Activated T-helper 1 cell treated with anti-CD3 and anti-CD28 coated beads, Interleukin-12 subunit alpha, Interleukin-12 subunit beta, Interleukin-2, Interleukin-4 antibody, amounts not matched to agents 30 ng/mL and 10 ng/mL and 1 ng/mL, durations not matched to agents 14 hours and 24 hours and 36 hours (primary cell): ENCODE measurements at regions not wholly inside any gene's neighbourhood (a gene's known extent, or its start where the extent isn't known, plus 50 kb on each side); places are given as distances from the start of the nearest gene placed in this dataset.
"Not testable (repeated sequence)": the region's sequence is repeated elsewhere in the genome, so short reads cannot be mapped to it uniquely, and the experiment has no call there.

ENCODE experiments used
- DNase-seq: peaks from one replicate; pipeline ENCODE4 v3.0.0; 2021; ENCODE audit warnings: low spot score
- H3K27ac Mint-ChIP-seq: one replicate; pipeline ENCODE4 v1.8.0; 2021; ENCODE audit warnings: mild to moderate bottlenecking, mixed read lengths
- H3K27me3 Mint-ChIP-seq: one replicate; pipeline ENCODE4 v1.8.0; 2022; ENCODE audit warnings: mild to moderate bottlenecking, moderate library complexity, mixed read lengths; ENCODE audit not compliant: insufficient read depth
- H3K36me3 Mint-ChIP-seq: one replicate; pipeline ENCODE4 v1.8.0; 2021; ENCODE audit warnings: low read depth, mixed read lengths
- H3K4me1 Mint-ChIP-seq: one replicate; pipeline ENCODE4 v1.8.0; 2021; ENCODE audit warnings: low read depth, mixed read lengths
- H3K4me3 Mint-ChIP-seq: one replicate; pipeline ENCODE4 v1.8.0; 2021; ENCODE audit warnings: mild to moderate bottlenecking, moderate library complexity, mixed read lengths
- H3K9me3 Mint-ChIP-seq: one replicate; pipeline ENCODE4 v1.8.0; 2021; ENCODE audit warnings: mixed read lengths
- intact Hi-C: fragments of 100-400 bp; cut with micrococcal nuclease; formaldehyde crosslinking; loops from one replicate; pipeline ENCODE4 v1.15.1; 2024

DNA sequence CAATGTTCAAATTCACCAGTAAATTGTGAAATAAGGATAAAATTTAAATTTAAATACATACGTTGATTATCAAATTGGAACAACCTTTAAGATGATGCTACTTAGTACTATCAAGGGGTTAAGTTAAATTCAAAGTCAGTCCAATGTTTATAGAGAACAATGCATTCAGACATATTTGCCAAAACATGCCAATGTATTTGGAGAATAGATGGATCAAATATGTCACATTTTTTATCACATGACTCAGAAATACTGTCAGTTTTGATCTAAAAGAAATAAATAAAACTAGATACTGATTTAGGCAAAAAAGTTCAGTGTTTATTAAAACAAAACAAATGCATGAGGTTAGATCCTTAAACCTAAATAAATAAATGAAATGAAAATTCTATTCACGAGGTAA lies 281.2 kb downstream of the SLITRK5 start:
- H3K27me3 Mint-ChIP-seq = no peaks in the 10 kb centered on the region
- H3K9me3 Mint-ChIP-seq = no peaks in the 10 kb centered on the region
- H3K4me3 Mint-ChIP-seq = no peak overlapping the region
- no peak overlapping the region for H3K27ac Mint-ChIP-seq
- no peak for DNase-seq
- no peaks in the 10 kb centered on the region for H3K4me1 Mint-ChIP-seq
- no peaks in the 10 kb centered on the region for H3K36me3 Mint-ChIP-seq
- intact Hi-C loops = no loop called here

DNA sequence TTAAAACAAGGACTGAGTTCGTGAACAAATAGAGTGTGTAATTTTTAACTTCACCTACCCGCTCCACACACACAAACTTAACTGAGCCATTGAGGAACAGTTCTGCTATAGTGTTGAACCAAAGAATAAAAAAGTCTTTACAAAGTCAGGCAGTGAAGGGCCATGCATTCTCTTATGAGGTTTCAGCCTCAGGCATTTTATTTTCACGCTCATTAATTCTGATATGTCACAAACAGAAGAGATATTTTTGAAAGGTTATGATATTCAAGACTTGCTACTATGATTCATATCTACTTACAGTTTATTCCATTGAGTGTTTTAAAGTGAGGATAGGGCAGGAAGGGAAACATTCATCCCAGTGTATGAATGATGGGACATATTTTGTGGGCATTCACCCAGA lies 282.2 kb downstream of the SLITRK5 start:
- no peak overlapping the region for H3K27ac Mint-ChIP-seq
- H3K36me3 Mint-ChIP-seq = no peaks in the 10 kb centered on the region
- no peaks in the 10 kb centered on the region for H3K27me3 Mint-ChIP-seq
- no peak for DNase-seq
- no peak overlapping the region for H3K4me3 Mint-ChIP-seq
- H3K9me3 Mint-ChIP-seq = no peaks in the 10 kb centered on the region
- intact Hi-C loops = no loop called here
- H3K4me1 Mint-ChIP-seq = no peaks in the 10 kb centered on the region

DNA sequence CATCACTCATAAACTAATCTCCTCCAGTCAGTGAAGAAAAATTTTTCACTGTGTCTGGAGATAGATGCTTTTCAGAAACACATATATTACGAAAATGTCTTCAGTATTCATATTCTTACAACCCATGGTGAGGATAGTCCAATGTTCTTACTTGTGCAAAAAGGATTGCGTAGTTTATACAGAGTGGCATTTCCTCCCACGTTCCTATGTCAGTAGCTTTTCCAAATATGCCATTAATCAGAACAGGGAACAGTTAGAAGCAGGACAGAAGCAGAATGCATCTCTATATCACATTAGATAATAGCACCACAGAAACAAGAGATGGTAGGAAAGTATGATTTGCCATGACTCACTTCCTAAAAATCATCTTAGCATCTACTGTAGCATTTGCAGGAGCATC lies 282.9 kb downstream of the SLITRK5 start:
- intact Hi-C loops = no loop called here

DNA sequence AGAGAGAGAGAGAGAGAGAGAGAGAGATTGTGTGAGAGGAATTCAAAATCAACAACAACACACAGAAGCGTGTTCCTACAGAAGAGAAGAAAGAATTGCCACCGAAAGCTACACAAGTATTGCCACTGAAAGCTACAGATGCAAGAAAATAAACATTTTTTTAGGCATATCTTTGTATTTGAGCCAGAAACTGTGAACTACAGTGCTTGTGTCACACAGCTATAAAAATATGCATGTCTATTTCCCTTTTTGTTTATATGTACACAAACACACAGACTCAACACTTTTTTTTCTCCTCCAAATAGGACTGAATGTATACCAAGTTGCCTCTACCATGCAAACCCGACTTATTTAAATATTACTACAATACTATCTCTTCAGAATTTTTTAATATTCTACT lies 290.4 kb downstream of the SLITRK5 start:
- no peak for DNase-seq
- no peaks in the 10 kb centered on the region for H3K4me1 Mint-ChIP-seq
- intact Hi-C loops = no loop called here
- H3K36me3 Mint-ChIP-seq = no peaks in the 10 kb centered on the region
- no peak overlapping the region for H3K4me3 Mint-ChIP-seq
- no peaks in the 10 kb centered on the region for H3K27me3 Mint-ChIP-seq
- H3K27ac Mint-ChIP-seq = no peak overlapping the region
- H3K9me3 Mint-ChIP-seq = no peaks in the 10 kb centered on the region

More for the DNA sequence above, 282.9 kb downstream of the SLITRK5 start:
- H3K36me3 Mint-ChIP-seq = no peaks in the 10 kb centered on the region
- no peaks in the 10 kb centered on the region for H3K4me1 Mint-ChIP-seq
- H3K27ac Mint-ChIP-seq = no peak overlapping the region
- H3K9me3 Mint-ChIP-seq = no peaks in the 10 kb centered on the region
- no peak for DNase-seq
- no peaks in the 10 kb centered on the region for H3K27me3 Mint-ChIP-seq
- no peak overlapping the region for H3K4me3 Mint-ChIP-seq

DNA sequence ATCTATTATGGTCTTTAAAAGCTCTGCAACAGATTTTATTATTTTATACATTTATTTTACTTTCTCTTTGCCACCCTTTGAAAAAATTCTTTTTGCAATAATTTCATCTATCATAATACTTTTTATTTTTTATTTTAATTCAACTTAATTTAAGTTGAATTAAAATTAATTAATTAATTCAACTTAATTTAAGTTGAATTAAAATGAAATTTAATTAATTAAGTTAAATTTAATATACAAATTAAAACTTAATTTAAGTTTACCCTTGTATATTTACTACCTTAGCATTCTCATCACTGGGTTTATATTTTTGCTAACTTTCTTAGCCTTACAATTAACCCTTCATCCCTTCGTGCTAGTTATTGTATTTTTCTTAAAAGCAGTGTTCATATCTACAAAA lies 301.4 kb downstream of the SLITRK5 start:
- H3K9me3 Mint-ChIP-seq = no peaks in the 10 kb centered on the region
- no peaks in the 10 kb centered on the region for H3K27me3 Mint-ChIP-seq
- H3K36me3 Mint-ChIP-seq = no peaks in the 10 kb centered on the region
- H3K4me3 Mint-ChIP-seq = no peak overlapping the region
- intact Hi-C loops = no loop called here
- H3K4me1 Mint-ChIP-seq = no peaks in the 10 kb centered on the region
- no peak overlapping the region for H3K27ac Mint-ChIP-seq
- DNase-seq = no peak

DNA sequence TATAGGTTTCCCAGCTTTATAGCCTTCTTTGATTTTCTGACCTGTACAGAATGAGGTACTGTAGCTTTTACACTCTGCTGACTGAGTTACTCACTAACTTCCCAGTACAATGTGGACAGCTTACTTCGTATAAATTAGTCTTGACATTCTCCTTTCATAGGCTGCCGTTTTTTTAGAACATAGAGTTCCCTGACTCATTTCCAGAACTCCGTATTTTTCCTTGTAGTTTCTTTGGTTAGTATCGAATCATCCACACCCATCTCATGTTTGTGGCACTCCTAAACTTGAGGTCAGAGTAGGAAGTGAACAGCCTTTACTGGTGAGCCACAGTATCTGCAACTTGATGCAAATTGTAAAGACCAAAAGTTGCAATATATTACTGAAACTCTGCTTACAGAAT lies 303.9 kb downstream of the SLITRK5 start:
- no peak overlapping the region for H3K4me3 Mint-ChIP-seq

DNA sequence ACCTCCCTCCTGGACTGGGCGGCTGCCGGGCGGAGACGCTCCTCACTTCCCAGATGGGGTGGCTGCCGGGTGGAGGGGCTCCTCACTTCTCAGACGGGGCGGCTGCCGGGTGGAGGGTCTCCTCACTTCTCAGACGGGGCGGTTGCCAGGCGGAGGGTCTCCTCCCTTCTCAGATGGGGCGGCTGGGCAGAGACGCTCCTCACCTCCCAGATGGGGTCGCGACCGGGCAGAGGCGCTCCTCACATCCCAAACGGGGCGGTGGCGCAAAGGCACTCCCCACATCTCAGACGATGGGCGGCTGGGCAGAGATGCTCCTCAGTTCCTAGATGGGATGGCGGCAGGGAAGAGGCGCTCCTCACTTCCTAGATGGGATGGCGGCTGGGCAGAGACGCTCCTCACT lies 305.5 kb downstream of the SLITRK5 start:
- DNase-seq, H3K27ac Mint-ChIP-seq, H3K36me3 Mint-ChIP-seq, H3K9me3 Mint-ChIP-seq, intact Hi-C loops, H3K4me3 Mint-ChIP-seq, H3K4me1 Mint-ChIP-seq, H3K27me3 Mint-ChIP-seq: not testable (repeated sequence)

More for the DNA sequence above, 303.9 kb downstream of the SLITRK5 start:
- intact Hi-C loops = no loop called here
- no peak for DNase-seq
- Mint-ChIP-seq H3K9me3 (no peaks in the 10 kb centered on the region), H3K36me3 (no peaks in the 10 kb centered on the region), H3K4me1 (no peaks in the 10 kb centered on the region), H3K27ac (no peak overlapping the region), H3K27me3 (no peaks in the 10 kb centered on the region)

DNA sequence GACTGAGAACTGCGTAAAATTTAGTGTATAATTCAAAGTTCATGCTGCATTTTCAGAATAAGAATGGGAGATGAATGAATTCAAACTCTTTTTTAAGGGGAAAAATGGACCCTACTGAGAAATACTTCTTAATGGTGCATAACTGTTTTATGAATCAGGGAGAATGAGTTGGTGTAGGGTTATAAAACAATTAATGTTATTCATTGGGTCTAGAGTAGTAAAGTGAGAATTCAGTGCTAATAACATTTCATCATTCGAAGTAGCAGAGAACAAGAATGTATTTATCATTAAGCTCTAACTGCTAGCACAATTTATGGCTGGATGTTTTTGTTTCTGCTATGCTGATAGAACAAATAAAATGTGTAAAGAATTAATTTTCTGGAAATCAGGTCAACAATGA lies 310.2 kb downstream of the SLITRK5 start:
- Mint-ChIP-seq H3K27ac (no peak overlapping the region), H3K9me3 (no peaks in the 10 kb centered on the region), H3K36me3 (no peaks in the 10 kb centered on the region), H3K27me3 (no peaks in the 10 kb centered on the region), H3K4me1 (no peaks in the 10 kb centered on the region), H3K4me3 (no peak overlapping the region)
- intact Hi-C loops = no loop called here
- no peak for DNase-seq

DNA sequence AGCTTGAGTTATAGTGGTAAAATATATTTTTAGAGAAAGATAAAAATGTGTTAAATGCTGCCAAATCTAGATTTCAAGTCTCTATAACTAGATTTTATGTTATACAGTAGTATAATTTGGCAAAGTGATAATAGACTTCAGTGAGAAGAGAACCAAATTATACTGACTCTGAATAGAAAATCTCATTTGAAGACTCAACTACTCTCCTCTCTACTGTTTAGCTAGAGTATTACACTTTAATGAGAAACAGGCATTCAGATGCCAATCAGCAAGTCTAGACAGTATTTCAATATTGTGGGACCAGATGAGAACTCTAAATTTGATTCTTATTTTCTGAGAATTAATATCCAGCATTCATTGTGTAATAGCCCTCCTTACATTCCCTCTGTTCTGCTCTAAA lies 311.2 kb downstream of the SLITRK5 start:
- Mint-ChIP-seq H3K27ac (no peak overlapping the region), H3K4me3 (no peak overlapping the region), H3K4me1 (no peaks in the 10 kb centered on the region), H3K36me3 (no peaks in the 10 kb centered on the region), H3K27me3 (no peaks in the 10 kb centered on the region), H3K9me3 (no peaks in the 10 kb centered on the region)
- DNase-seq = no peak
- intact Hi-C loops = no loop called here

DNA sequence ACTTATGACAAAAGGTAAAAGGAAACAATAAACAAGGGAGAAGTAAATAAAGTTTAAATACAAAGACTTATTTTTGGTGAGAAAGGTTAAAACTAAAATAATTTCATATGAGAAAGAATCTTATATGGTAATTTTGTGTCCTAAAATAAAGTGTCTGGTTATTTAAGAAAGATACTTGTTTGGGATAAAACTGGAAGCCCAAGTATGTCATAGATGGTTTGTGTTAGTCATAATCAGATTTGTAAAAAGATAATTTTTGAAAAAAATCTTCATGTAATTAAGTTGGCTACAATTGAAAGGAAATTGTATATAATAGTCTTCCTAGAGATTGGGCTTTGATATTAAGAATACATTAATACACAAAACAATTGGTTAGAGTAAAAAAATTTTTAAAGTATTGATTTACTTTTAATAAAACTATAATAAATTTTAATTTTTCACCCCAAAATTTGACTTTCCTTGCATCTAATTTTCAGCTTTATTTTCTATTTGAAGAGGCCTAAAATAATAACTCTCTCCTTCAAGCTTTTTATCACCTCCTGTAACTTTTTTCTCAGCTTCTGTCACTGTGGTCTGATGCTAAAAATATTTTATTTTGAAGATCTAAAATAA lies 315.6 kb downstream of the SLITRK5 start:
- intact Hi-C loops = no loop called here
- H3K4me3 Mint-ChIP-seq = no peak overlapping the region
- no peaks in the 10 kb centered on the region for H3K9me3 Mint-ChIP-seq
- H3K27me3 Mint-ChIP-seq = no peaks in the 10 kb centered on the region
- H3K4me1 Mint-ChIP-seq = no peaks in the 10 kb centered on the region
- DNase-seq = no peak
- H3K36me3 Mint-ChIP-seq = no peaks in the 10 kb centered on the region
- H3K27ac Mint-ChIP-seq = no peak overlapping the region

DNA sequence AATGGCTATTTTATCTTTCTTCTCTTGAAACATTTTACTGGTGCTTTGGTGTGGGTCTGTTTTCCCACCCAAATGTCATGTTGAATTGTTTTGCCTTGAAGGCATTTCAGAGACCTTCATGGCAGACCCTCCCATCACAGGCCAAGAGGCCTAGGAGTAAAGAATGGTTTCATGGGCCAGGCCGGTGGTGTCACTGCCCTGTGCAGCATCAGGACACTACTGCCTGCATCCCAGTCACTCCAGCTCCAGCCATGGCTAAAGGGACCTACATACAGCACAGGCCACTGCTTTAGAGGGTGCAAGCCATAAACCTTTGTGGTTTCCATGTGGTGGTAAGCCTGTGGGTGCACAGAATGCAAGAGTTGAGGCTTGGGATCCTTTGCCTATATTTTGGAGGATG lies 326.9 kb downstream of the SLITRK5 start:
- Mint-ChIP-seq H3K4me1 (no peaks in the 10 kb centered on the region), H3K36me3 (no peaks in the 10 kb centered on the region), H3K9me3 (no peaks in the 10 kb centered on the region), H3K27ac (no peak overlapping the region), H3K4me3 (no peak overlapping the region), H3K27me3 (no peaks in the 10 kb centered on the region)
- intact Hi-C loops = no loop called here
- DNase-seq = no peak

DNA sequence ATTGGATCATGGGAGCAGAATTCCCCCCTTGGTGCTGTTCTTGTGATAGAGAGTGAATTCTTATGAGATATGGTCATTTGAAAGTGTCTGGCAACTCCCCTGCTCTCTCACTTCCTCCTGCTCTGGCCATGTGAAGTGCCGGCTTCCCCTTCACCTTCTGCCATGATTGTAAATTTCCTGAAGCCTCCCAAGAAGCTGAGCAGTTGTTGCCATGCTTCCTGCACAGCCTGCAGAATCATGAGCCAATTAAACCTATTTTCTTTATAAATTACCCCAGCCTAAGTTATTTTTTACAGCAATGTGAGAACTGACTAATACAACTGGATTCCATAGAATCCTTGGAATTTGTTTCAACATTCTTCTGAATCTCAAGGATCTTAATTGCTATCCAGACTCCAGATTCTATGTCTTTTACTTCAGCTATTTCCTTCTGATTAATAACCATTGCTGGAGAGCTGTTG lies 328.1 kb downstream of the SLITRK5 start:
- H3K9me3 Mint-ChIP-seq = no peaks in the 10 kb centered on the region
- DNase-seq = no peak
- no peaks in the 10 kb centered on the region for H3K4me1 Mint-ChIP-seq
- intact Hi-C loops = no loop called here
- H3K27ac Mint-ChIP-seq = no peak overlapping the region
- no peaks in the 10 kb centered on the region for H3K36me3 Mint-ChIP-seq
- H3K4me3 Mint-ChIP-seq = no peak overlapping the region
- H3K27me3 Mint-ChIP-seq = no peaks in the 10 kb centered on the region

DNA sequence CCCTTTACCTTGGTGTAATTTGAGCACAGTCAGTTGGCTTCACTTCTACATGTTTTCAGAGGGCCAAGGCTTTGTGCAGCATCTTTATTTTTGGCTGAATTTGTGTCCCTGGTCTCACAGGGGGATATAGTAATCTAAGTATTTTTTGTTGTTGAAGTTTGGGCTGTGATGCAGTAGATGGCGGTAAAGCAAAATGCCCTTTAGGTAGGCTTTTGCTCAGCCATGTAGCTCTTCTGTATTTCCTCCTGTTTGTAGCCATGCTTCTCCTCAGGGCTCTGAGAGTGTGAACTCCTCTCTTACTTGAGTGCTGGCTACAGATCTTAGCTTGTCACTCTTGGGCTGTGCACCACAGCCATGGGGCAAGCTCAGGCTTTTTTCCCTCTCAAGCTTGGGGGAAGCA lies 328.6 kb downstream of the SLITRK5 start:
- Mint-ChIP-seq H3K27me3 (no peaks in the 10 kb centered on the region), H3K27ac (no peak overlapping the region), H3K4me1 (no peaks in the 10 kb centered on the region), H3K9me3 (no peaks in the 10 kb centered on the region), H3K36me3 (no peaks in the 10 kb centered on the region), H3K4me3 (no peak overlapping the region)
- intact Hi-C loops = no loop called here
- DNase-seq = no peak

DNA sequence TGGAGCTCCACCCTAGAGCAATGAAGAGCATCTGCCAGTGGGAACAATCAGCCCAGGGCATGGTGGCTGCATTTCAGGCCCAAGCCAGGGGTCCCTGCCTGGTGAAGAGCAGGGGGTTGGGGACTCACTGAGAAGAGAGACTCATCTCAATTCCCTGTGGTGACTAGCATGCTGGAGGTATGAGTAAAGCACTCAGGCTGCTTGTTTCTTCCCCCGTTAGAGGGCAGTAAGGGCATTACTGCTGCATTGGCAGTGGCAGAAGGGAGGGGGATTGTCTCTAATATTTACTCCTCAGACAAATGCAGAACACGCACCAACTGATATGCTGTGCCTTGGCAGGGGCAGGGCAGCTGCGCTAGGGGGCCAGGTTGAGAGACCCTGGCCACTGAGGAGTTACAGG lies 329.1 kb downstream of the SLITRK5 start:
- no peak for DNase-seq
- Mint-ChIP-seq H3K27ac (no peak overlapping the region), H3K27me3 (no peaks in the 10 kb centered on the region), H3K4me1 (no peaks in the 10 kb centered on the region), H3K4me3 (no peak overlapping the region), H3K36me3 (no peaks in the 10 kb centered on the region), H3K9me3 (no peaks in the 10 kb centered on the region)
- intact Hi-C loops = no loop called here
